ENCODE measurements at regions not wholly inside any gene's neighbourhood (a gene's known extent, or its start where the extent isn't known, plus 50 kb on each side); places are given as distances from the start of the nearest gene placed in this dataset.
"Not testable (repeated sequence)": the region's sequence is repeated elsewhere in the genome, so short reads cannot be mapped to it uniquely, and the experiment has no call there.

- H3K36me3 ChIP-seq; H3K4me3 ChIP-seq; H3K9me3 ChIP-seq; H3K27me3 ChIP-seq; H3K4me1 ChIP-seq; intact Hi-C loops (cut with DNase I); H3K27ac ChIP-seq; DNase-seq (ENCODE audit: low spot score in 2 of 2): not testable (repeated sequence)
These were observed 412.7 kb upstream of the WSB1 start for GRCh38 chr17:26881195-26881594.

GRCh38 chr17:26882097-26882761 is 411.7 kb upstream of the WSB1 start:
- H3K4me3 ChIP-seq; H3K4me1 ChIP-seq; DNase-seq (ENCODE audit: low spot score in 2 of 2); H3K27me3 ChIP-seq; H3K27ac ChIP-seq; H3K9me3 ChIP-seq; H3K36me3 ChIP-seq; intact Hi-C loops (cut with DNase I): not testable (repeated sequence)

GRCh38 chr17:26883878-26884740 is 409.8 kb upstream of the WSB1 start:
- intact Hi-C loops (cut with DNase I); H3K36me3 ChIP-seq; H3K4me3 ChIP-seq; H3K27me3 ChIP-seq; DNase-seq (ENCODE audit: low spot score in 2 of 2); H3K27ac ChIP-seq; H3K4me1 ChIP-seq; H3K9me3 ChIP-seq: not testable (repeated sequence)

GRCh38 chr17:26884741-26885059 is 409.2 kb upstream of the WSB1 start:
- H3K4me1 ChIP-seq; H3K4me3 ChIP-seq; intact Hi-C loops (cut with DNase I); H3K27me3 ChIP-seq; H3K9me3 ChIP-seq; H3K27ac ChIP-seq; DNase-seq (ENCODE audit: low spot score in 2 of 2); H3K36me3 ChIP-seq: not testable (repeated sequence)

- H3K27me3 ChIP-seq; H3K9me3 ChIP-seq; intact Hi-C loops (cut with DNase I); H3K36me3 ChIP-seq; H3K27ac ChIP-seq; H3K4me3 ChIP-seq; H3K4me1 ChIP-seq: not testable (repeated sequence)
- DNase-seq (ENCODE audit: low spot score in 2 of 2): peak in 1 of 2 donors; percentile 38
These were observed 408.5 kb upstream of the WSB1 start for GRCh38 chr17:26885244-26885970.
